ENCODE measurements at regions not wholly inside any gene's neighbourhood (a gene's known extent, or its start where the extent isn't known, plus 50 kb on each side); places are given as distances from the start of the nearest gene placed in this dataset.

DNA sequence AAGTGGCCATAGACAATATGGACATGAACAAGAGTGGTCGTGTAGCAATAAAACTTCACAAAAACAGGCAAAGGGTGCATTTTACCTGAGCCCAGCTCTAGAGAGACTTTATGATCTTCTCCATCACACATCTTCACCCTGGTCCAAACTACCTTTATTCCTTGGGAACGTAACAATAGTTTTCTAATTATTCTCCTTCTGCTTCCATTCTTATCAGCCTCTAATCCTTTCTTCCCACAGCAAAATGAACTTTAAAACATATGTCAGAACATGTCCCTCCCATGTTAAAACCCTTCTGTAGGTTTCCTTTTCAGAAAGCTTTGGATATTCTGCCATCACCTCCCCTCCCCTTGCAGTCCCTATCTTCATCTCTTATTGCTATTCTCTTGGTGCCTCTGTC is 395.2 kb upstream of the PLXNA2 start:
- Histone ChIP-seq H3K27me3 (ENCODE audit: control insufficient read depth, insufficient read depth, low read length) (no peaks in the 10 kb centered on the region), H3K36me3 (ENCODE audit: control insufficient read depth, insufficient read depth, low read length) (no peaks in the 10 kb centered on the region), H3K4me3 (ENCODE audit: low read depth, low read length) (no peak overlapping the region), H3K9me3 (ENCODE audit: control insufficient read depth, insufficient read depth, low read length) (no peaks in the 10 kb centered on the region), H3K9ac (ENCODE audit: low read depth, low read length) (no peak overlapping the region), H3K4me1 (ENCODE audit: control insufficient read depth, insufficient read depth, low read length) (no peaks in the 10 kb centered on the region)

DNA sequence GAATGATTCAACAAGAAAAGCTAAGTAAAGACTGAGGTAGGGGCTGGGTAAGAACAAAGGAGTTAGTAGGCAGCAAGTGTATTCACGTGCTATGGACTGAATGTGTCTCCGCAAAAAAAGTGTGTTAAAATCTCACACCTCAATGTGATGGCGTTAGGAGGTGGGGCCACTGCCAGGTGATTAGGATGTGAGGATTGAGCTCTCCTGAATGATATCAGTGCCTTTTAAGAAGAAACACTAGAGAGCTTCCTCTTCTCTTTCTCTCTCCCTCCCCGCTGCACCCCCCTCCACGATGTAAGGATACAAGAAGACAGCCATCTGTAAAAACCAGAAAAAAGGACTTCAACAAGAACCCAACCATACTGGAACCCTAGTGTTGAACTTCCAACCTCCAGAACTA is 396.1 kb upstream of the PLXNA2 start:
- Histone ChIP-seq H3K9ac (ENCODE audit: low read depth, low read length) (no peak overlapping the region), H3K9me3 (ENCODE audit: control insufficient read depth, insufficient read depth, low read length) (no peaks in the 10 kb centered on the region)

DNA sequence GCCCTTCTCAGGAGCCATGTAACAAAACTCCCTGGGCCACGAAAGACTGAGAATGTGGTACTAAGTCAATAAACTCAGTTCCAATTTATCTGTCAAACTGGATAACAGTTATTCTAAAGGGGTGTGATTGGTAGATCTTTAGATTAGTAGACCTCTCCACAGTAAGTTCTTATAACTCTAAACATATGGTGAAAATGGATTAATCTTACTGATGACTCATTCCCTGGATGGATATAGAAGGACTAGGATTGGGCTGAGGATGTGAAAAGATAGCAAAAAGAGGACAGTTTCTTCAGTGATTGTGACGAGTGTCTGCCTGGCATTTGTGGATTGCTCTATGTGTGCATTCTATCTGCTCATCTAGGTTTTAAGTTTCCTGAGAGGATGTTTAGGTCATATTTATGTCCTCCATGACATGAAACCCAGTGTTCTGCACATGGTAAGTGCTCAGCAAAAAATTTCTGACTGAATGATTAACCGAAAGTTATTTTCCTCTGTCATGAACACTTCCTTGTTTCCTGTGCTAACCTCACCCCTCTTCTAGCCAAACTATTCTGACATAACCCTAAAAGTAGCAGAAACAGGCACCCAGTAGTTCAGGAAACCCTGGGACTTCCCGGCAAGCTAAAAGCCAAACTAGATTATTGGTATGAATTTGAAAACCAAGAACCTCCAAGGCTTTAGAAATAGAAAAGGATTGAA is 397.5 kb upstream of the PLXNA2 start:
- Histone ChIP-seq H3K27me3 (ENCODE audit: control insufficient read depth, insufficient read depth, low read length) (no peaks in the 10 kb centered on the region), H3K9ac (ENCODE audit: low read depth, low read length) (no peak overlapping the region), H3K4me1 (ENCODE audit: control insufficient read depth, insufficient read depth, low read length) (no peaks in the 10 kb centered on the region), H3K4me3 (ENCODE audit: low read depth, low read length) (no peak overlapping the region), H3K36me3 (ENCODE audit: control insufficient read depth, insufficient read depth, low read length) (no peaks in the 10 kb centered on the region), H3K9me3 (ENCODE audit: control insufficient read depth, insufficient read depth, low read length) (no peaks in the 10 kb centered on the region)

More for the DNA sequence above, 396.1 kb upstream of the PLXNA2 start:
- no peaks in the 10 kb centered on the region for H3K36me3 ChIP-seq (ENCODE audit: control insufficient read depth, insufficient read depth, low read length)
- no peaks in the 10 kb centered on the region for H3K4me1 ChIP-seq (ENCODE audit: control insufficient read depth, insufficient read depth, low read length)
- no peak overlapping the region for H3K4me3 ChIP-seq (ENCODE audit: low read depth, low read length)
- no peaks in the 10 kb centered on the region for H3K27me3 ChIP-seq (ENCODE audit: control insufficient read depth, insufficient read depth, low read length)

DNA sequence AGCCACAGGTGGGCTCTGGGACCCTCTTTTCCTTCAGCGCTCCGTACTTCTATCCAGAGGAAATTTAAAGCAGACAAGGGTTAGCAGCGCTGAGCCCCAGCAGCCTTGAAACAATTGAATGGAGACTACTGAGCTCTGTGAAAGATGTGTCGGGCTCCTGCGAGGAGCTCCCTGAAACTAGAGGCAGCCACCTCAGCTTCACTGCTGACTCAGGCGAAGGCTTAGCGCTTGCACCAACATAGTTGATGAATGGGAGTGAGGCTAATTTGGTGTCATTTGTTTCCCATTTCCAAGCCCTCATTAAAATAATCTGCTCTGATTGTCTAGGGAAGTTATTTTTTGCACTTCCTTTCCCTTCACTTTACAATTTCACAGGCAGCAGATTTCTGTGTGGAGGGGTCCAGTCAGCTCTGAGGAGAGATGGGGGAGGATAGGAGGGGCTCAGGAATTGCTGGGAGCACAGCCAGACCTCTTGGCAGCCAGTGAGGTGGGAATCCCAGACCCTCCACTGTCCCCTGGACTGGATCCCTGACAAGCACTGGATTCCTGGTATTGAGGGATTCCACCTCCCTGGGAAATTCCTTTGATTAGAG is 398.9 kb upstream of the PLXNA2 start:
- H3K27me3 ChIP-seq (ENCODE audit: control insufficient read depth, insufficient read depth, low read length), result no peaks in the 10 kb centered on the region
- no peak overlapping the region for H3K9ac ChIP-seq (ENCODE audit: low read depth, low read length)
- H3K4me1 ChIP-seq (ENCODE audit: control insufficient read depth, insufficient read depth, low read length), result no peaks in the 10 kb centered on the region
- no peaks in the 10 kb centered on the region for H3K9me3 ChIP-seq (ENCODE audit: control insufficient read depth, insufficient read depth, low read length)
- no peaks in the 10 kb centered on the region for H3K36me3 ChIP-seq (ENCODE audit: control insufficient read depth, insufficient read depth, low read length)
- no peak overlapping the region for H3K4me3 ChIP-seq (ENCODE audit: low read depth, low read length)

DNA sequence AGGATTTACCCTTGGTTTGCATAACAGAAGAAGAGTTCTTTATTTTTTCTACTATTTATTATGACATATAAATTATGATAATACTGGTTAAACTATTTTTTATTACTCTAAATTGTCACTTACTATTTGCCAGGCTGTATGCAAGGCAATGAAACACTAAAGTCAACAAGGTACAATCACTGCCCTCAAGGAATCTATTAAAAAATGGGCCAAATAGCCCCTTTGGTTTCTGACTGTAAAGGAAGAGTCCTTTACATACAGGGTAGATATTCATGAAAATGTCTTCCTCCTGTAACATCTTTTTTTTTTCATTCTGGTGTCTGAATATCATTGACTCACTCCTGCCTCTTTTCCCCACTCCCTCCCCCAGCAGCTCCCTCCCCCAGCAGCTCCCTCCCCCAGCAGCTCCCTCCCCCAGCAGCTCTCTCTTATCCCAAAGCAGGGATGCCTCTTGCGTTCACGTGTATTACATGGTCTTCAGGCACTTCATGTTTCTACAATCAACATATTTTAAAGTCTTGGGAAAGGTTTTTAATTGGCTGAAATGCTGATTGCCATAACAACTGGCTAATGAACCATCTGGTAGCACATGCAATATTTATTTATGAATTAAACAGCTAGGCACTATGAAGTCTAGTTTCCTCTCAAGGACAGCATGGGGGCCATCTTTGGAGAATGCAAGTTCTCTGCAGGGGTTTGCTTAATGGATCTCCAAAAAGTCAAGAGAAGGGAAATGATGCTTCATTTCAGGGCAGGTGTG is 400.4 kb upstream of the PLXNA2 start:
- Histone ChIP-seq H3K9ac (ENCODE audit: low read depth, low read length) (no peak overlapping the region), H3K4me3 (ENCODE audit: low read depth, low read length) (no peak overlapping the region), H3K4me1 (ENCODE audit: control insufficient read depth, insufficient read depth, low read length) (no peaks in the 10 kb centered on the region), H3K36me3 (ENCODE audit: control insufficient read depth, insufficient read depth, low read length) (no peaks in the 10 kb centered on the region), H3K9me3 (ENCODE audit: control insufficient read depth, insufficient read depth, low read length) (no peaks in the 10 kb centered on the region), H3K27me3 (ENCODE audit: control insufficient read depth, insufficient read depth, low read length) (no peaks in the 10 kb centered on the region)

DNA sequence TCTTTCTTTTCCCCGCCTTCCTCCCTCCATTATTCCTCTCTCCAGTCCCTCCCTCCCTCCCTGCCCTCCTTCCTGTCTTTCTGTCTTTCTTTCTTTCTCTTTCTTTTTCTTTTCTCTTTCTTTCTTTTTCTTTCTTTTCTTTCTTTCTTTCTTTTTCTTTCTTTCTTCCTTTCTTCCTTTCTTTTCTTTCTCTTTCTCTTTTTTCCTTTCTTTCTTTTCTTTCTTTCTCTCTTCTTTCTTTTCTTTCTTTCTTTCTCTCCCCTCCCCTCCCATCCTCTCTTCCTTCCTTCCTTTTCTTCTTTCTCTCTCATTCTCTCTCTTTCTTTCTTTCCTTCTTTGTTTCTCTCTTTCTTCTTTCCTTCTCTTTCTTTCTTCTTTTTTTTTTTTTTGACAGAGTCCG is 402.2 kb upstream of the PLXNA2 start:
- Histone ChIP-seq H3K9me3 (ENCODE audit: control insufficient read depth, insufficient read depth, low read length) (no peaks in the 10 kb centered on the region), H3K27me3 (ENCODE audit: control insufficient read depth, insufficient read depth, low read length) (no peaks in the 10 kb centered on the region), H3K36me3 (ENCODE audit: control insufficient read depth, insufficient read depth, low read length) (no peaks in the 10 kb centered on the region), H3K4me3 (ENCODE audit: low read depth, low read length) (no peak overlapping the region), H3K4me1 (ENCODE audit: control insufficient read depth, insufficient read depth, low read length) (no peaks in the 10 kb centered on the region), H3K9ac (ENCODE audit: low read depth, low read length) (no peak overlapping the region)

DNA sequence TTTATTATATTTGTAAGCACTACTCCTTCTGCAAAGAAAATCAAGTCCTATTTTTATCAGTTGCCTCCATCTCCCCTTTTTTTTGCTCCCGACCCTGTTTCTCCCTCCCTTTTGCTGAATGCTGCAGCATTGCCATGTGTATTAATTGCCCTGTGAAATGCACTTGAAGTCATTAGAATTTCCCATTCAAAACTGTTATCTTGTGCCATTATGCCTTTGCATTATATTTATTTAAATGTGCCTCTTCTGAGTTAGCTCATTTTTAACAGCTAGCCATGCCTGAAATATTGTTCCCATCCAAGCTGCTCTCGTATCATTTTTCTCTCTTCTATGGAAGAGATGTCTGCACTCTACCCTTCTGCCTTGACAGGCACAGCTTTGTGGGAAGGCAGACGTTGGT is 404.0 kb upstream of the PLXNA2 start:
- no peaks in the 10 kb centered on the region for H3K9me3 ChIP-seq (ENCODE audit: control insufficient read depth, insufficient read depth, low read length)
- H3K4me3 ChIP-seq (ENCODE audit: low read depth, low read length), result no peak overlapping the region
- H3K9ac ChIP-seq (ENCODE audit: low read depth, low read length), result no peak overlapping the region
- no peaks in the 10 kb centered on the region for H3K36me3 ChIP-seq (ENCODE audit: control insufficient read depth, insufficient read depth, low read length)
- no peaks in the 10 kb centered on the region for H3K27me3 ChIP-seq (ENCODE audit: control insufficient read depth, insufficient read depth, low read length)
- no peaks in the 10 kb centered on the region for H3K4me1 ChIP-seq (ENCODE audit: control insufficient read depth, insufficient read depth, low read length)

DNA sequence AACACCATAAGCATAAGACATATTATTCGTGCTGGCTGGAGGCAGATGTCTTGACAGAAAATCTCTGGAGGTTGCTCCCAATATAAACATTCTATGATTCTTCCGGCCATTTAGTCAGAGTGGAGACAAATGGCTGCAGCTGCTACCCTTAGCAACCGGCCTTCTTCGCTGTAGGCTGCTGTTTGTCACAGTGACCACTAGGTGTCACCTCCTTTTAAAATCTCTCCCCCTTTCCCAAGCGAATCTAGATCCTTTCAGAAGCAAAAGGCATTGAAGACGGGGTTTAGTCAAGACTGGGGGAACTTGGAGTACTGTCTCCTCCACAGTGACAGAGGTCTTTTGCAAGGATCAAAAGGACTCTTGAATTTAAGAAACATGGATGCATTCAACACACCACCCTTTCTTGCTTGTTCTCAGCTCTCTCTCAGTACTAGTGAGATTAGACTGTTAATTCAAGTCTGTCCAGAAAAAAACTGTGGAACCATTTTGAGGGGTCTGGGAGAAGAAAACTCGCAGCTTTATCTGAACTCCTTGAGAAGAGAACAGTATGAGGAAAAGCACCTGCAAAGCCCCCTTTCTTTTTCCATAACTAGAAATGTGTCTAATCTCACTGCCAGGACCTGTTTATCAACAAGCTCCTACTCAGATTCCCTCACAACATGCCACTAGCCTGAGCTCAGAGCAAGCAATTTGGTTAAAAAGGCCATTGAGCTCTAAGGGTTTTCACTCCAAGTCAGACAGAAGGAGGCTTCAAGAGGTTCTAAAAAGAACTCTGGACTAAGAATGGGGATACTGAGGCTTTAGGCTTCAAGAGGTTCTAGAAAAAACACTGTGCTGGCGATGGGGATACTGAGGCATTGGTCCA is 408.3 kb upstream of the PLXNA2 start:
- H3K4me1 ChIP-seq (ENCODE audit: control insufficient read depth, insufficient read depth, low read length), result no peaks in the 10 kb centered on the region
- H3K27me3 ChIP-seq (ENCODE audit: control insufficient read depth, insufficient read depth, low read length), result no peaks in the 10 kb centered on the region
- H3K36me3 ChIP-seq (ENCODE audit: control insufficient read depth, insufficient read depth, low read length), result no peaks in the 10 kb centered on the region
- no peak overlapping the region for H3K4me3 ChIP-seq (ENCODE audit: low read depth, low read length)
- no peak overlapping the region for H3K9ac ChIP-seq (ENCODE audit: low read depth, low read length)
- no peaks in the 10 kb centered on the region for H3K9me3 ChIP-seq (ENCODE audit: control insufficient read depth, insufficient read depth, low read length)

DNA sequence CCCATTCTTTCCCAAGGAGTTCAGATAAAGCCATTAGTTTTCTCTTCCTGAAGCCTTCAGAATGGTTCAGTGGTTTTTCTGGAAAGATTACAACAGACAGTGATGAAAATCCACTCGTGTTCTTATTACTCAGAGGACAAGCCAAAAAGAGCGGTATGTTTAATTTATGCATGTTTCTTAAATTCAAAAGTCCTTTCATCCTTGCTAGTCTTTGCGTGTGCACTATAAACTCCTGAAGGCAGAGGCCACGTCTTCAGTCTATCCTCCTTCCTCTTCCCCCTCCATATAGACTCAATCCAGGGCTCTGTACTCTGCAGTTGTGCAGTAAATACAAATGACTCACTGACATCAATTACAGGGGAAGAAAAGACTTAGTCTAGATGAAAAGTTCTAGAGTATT is 409.2 kb upstream of the PLXNA2 start:
- H3K36me3 ChIP-seq (ENCODE audit: control insufficient read depth, insufficient read depth, low read length), result no peaks in the 10 kb centered on the region
- no peaks in the 10 kb centered on the region for H3K9me3 ChIP-seq (ENCODE audit: control insufficient read depth, insufficient read depth, low read length)
- no peak overlapping the region for H3K4me3 ChIP-seq (ENCODE audit: low read depth, low read length)
- no peaks in the 10 kb centered on the region for H3K27me3 ChIP-seq (ENCODE audit: control insufficient read depth, insufficient read depth, low read length)
- no peaks in the 10 kb centered on the region for H3K4me1 ChIP-seq (ENCODE audit: control insufficient read depth, insufficient read depth, low read length)
- no peak overlapping the region for H3K9ac ChIP-seq (ENCODE audit: low read depth, low read length)

DNA sequence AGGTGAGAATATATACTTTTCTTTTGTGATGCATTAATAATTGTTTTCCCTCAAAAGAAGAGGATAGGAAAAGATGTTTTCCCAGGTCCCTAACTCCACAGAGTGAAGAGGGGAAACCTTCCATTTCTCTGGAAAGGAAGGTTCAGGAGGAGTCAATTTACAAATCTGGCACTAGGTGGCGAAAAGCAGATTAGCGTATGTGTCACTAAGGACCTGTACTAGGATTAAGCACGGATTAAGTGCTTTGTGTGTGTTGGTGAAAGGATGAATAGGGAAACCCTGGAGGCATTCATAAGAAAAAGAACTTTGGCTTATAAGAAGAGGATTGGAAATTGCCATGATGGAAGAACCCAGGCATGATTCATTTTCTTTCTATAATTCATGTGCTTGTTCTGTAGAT is 410.1 kb upstream of the PLXNA2 start:
- H3K36me3 ChIP-seq (ENCODE audit: control insufficient read depth, insufficient read depth, low read length), result no peaks in the 10 kb centered on the region
- H3K27me3 ChIP-seq (ENCODE audit: control insufficient read depth, insufficient read depth, low read length), result no peaks in the 10 kb centered on the region
- no peaks in the 10 kb centered on the region for H3K4me1 ChIP-seq (ENCODE audit: control insufficient read depth, insufficient read depth, low read length)
- no peak overlapping the region for H3K9ac ChIP-seq (ENCODE audit: low read depth, low read length)
- H3K9me3 ChIP-seq (ENCODE audit: control insufficient read depth, insufficient read depth, low read length), result no peaks in the 10 kb centered on the region
- no peak overlapping the region for H3K4me3 ChIP-seq (ENCODE audit: low read depth, low read length)

DNA sequence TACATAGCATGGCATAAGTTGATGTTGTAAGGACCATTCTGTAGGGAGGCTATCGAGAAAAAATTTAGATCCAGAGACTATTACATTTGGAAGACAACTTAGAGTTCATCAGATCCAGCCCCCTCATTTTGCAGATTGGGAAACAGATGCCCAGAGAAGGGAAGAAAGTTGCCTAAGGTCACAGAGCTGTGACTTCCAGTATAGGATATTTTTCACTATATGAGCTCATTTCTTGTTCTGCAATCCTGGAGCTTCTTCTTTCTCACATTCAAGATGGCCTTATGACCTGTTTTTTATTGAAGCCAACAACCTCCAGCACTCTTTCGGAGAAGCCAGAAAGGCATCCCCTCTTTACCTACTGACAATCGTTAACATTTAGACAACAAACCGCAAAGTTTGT is 421.8 kb upstream of the PLXNA2 start:
- Histone ChIP-seq H3K27me3 (ENCODE audit: control insufficient read depth, insufficient read depth, low read length) (no peaks in the 10 kb centered on the region), H3K36me3 (ENCODE audit: control insufficient read depth, insufficient read depth, low read length) (no peaks in the 10 kb centered on the region), H3K4me1 (ENCODE audit: control insufficient read depth, insufficient read depth, low read length) (no peaks in the 10 kb centered on the region), H3K9me3 (ENCODE audit: control insufficient read depth, insufficient read depth, low read length) (no peaks in the 10 kb centered on the region), H3K9ac (ENCODE audit: low read depth, low read length) (no peak overlapping the region), H3K4me3 (ENCODE audit: low read depth, low read length) (no peak overlapping the region)
